NT2/D1 (cell line): ENCODE measurements at regions not wholly inside any gene's neighbourhood (a gene's known extent, or its start where the extent isn't known, plus 50 kb on each side); places are given as distances from the start of the nearest gene placed in this dataset.

Experiments used
- DNase-seq: peaks from one replicate; pipeline ENCODE4 v3.0.0-alpha.2; 2011; ENCODE audit warnings: low read depth, low spot score
- H3K27me3 ChIP-seq: 2 replicates; pipeline ENCODE4 v1.6.0; 2011; ENCODE audit warnings: mild to moderate bottlenecking; ENCODE audit not compliant: insufficient read length, insufficient read depth
- H3K36me3 ChIP-seq: 2 replicates; pipeline ENCODE4 v1.6.1; 2011; ENCODE audit warnings: mild to moderate bottlenecking, low read length, mixed read lengths; ENCODE audit not compliant: insufficient read depth, insufficient read length
- H3K4me1 ChIP-seq: 2 replicates; pipeline ENCODE4 v1.5.1; 2011; ENCODE audit not compliant: insufficient read depth, insufficient read length
- H3K4me3 ChIP-seq: 2 replicates; pipeline ENCODE4 v1.5.1; 2011; ENCODE audit warnings: low read depth; ENCODE audit not compliant: insufficient read length
- H3K9ac ChIP-seq: 2 replicates; pipeline ENCODE4 v1.6.0; 2011; ENCODE audit warnings: low read depth; ENCODE audit not compliant: insufficient read length
- H3K9me3 ChIP-seq: 2 replicates; pipeline ENCODE4 v1.5.1; 2011; ENCODE audit warnings: mild to moderate bottlenecking, low read length; ENCODE audit not compliant: insufficient read depth
- SUZ12 ChIP-seq: IDR thresholded peaks from 2 replicates; pipeline ENCODE4 v1.6.1; 2011; ENCODE audit not compliant: insufficient read length, insufficient read depth; ENCODE audit errors: extremely low read depth
- YY1 ChIP-seq: IDR thresholded peaks from 2 replicates; pipeline ENCODE4 v1.6.1; 2011; ENCODE audit not compliant: insufficient read length, insufficient read depth
- ZNF274 ChIP-seq: IDR thresholded peaks from 2 replicates; pipeline ENCODE4 v1.6.1; 2011; ENCODE audit warnings: mild to moderate bottlenecking, low read depth, low read length

DNA sequence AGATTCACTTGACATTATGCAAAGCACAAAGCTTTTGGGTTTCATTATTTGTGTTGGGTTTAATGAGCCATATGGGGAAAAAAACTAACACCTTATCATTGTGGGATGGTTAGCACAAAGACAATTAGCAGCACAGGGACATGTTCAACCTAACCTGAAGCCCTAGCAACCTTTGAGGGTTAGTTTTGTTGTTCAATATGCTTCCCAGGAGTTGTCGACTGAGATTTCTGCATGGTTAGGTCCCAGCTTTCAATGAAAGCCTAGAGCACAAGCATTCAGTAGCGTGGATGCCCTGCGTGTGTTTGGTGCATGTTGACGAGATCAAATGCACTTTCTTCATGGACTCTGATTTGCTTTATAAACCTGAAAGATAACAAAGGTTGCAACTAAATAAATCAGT is 565.2 kb upstream of the TLE4 start:
- DNase-seq, result no peak
- Histone ChIP-seq H3K9me3 (no peaks in the 10 kb centered on the region), H3K9ac (no peak overlapping the region), H3K4me1 (no peaks in the 10 kb centered on the region), H3K36me3 (no peaks in the 10 kb centered on the region), H3K4me3 (no peak overlapping the region), H3K27me3 (no peaks in the 10 kb centered on the region)
- no peak for TF ChIP-seq SUZ12
- TF ChIP-seq YY1, result no peak
- TF ChIP-seq ZNF274, result no peak

- Histone ChIP-seq H3K4me1 (no peaks in the 10 kb centered on the region), H3K36me3 (no peaks in the 10 kb centered on the region), H3K4me3 (no peak overlapping the region), H3K9ac (no peak overlapping the region), H3K9me3 (no peaks in the 10 kb centered on the region), H3K27me3 (no peaks in the 10 kb centered on the region)
- TF ChIP-seq ZNF274 (no peak), YY1 (no peak), SUZ12 (no peak)
- no peak for DNase-seq
Observed at GRCh38 chr9:79007701-79008483, 563.9 kb upstream of the TLE4 start.

DNA sequence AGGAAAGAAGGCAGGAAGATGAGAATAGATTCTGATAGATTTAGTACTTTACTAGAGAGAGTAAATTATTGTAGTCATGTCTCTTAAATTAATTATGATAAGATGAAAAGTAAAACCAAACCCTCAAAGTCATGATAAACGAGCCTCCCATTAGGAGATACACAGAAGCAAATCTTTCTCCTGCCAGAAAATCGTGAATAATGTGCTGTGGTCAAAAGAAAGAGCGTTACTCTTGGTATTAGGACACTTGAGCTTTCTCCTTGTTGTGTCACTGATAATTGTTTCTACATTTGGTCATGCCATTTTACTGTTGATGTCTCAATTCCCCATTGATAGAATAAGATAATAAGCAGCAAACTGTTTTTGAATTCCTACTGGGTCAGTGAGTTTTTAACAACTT is 562.8 kb upstream of the TLE4 start:
- Histone ChIP-seq H3K9me3 (no peaks in the 10 kb centered on the region), H3K27me3 (no peaks in the 10 kb centered on the region), H3K4me1 (no peaks in the 10 kb centered on the region), H3K4me3 (no peak overlapping the region), H3K9ac (no peak overlapping the region), H3K36me3 (no peaks in the 10 kb centered on the region)
- TF ChIP-seq ZNF274 (no peak), SUZ12 (no peak), YY1 (no peak)
- no peak for DNase-seq

DNA sequence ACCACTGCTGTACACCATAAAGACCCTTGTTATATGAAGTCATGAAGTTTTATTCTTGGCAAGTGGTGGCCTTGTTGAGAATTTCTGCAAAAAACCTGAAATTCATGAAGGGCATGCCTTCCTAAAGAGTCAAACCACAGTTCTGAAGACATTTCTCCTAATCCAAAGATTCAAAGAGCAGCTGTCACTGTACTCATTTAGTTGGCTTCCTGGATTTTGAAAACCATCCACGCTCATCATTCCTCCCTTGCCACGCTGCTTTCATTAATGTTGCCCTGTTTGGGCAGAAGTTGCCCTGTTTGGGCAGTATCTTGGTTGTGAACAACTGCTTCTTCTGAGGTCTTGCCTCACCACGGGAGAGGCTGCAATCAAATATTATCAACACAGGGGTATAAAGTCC is 560.3 kb upstream of the TLE4 start:
- no peak overlapping the region for H3K4me3 ChIP-seq

GRCh38 chr9:79012561-79012960 is 559.2 kb upstream of the TLE4 start:
- Histone ChIP-seq H3K4me1 (no peaks in the 10 kb centered on the region), H3K9me3 (no peaks in the 10 kb centered on the region), H3K4me3 (no peak overlapping the region), H3K36me3 (no peaks in the 10 kb centered on the region), H3K27me3 (no peaks in the 10 kb centered on the region), H3K9ac (no peak overlapping the region)
- no peak for DNase-seq
- TF ChIP-seq ZNF274 (no peak), SUZ12 (no peak), YY1 (no peak)

More for the DNA sequence above, 560.3 kb upstream of the TLE4 start:
- DNase-seq, result no peak
- no peaks in the 10 kb centered on the region for H3K27me3 ChIP-seq
- no peaks in the 10 kb centered on the region for H3K9me3 ChIP-seq
- H3K4me1 ChIP-seq, result no peaks in the 10 kb centered on the region
- H3K9ac ChIP-seq, result no peak overlapping the region
- TF ChIP-seq SUZ12 (no peak), YY1 (no peak), ZNF274 (no peak)
- H3K36me3 ChIP-seq, result no peaks in the 10 kb centered on the region

GRCh38 chr9:79013715-79014610 is 557.8 kb upstream of the TLE4 start:
- H3K27me3 ChIP-seq, result no peaks in the 10 kb centered on the region
- DNase-seq, result no peak
- H3K4me3 ChIP-seq, result no peak overlapping the region
- H3K36me3 ChIP-seq, result no peaks in the 10 kb centered on the region
- H3K9ac ChIP-seq, result no peak overlapping the region
- H3K9me3 ChIP-seq, result no peaks in the 10 kb centered on the region
- H3K4me1 ChIP-seq, result no peaks in the 10 kb centered on the region
- TF ChIP-seq YY1 (no peak), SUZ12 (no peak), ZNF274 (no peak)

DNA sequence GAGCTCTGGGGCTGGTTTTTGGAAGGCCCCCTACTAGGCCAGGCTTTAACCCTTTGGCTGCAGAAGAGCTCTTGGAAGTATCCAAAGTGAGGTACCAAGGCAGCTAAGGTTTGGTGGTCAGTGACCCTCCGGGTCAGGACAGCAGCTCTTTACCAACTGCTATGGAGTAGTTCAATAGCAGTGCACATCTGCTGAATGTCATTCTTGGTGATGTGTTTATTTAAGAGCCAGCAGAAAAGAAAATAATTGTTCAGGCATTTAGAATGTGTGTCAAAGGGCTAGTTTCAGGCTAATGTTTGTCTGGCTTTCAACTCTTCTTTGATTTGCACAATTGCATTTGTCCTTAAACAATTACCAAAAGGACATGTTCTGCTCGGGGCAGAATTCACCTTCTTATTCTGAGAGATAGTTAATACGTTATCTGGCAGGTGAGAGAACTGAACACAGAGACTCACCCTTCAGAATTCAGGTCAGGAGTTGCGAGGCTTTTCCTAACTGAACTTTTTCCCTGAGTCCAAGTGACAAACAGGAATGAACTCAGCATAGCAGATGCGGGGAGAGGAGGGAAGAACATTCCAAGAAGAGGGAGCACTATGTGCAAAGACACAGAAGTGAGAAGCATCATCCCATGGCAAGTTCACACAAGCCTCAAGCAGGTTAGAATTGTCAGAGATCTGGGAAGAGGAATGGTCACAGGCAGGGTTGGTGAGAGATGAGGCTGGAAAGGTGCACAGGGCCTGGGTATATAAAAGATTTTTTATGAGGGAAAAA is 556.7 kb upstream of the TLE4 start:
- Histone ChIP-seq H3K4me1 (no peaks in the 10 kb centered on the region), H3K36me3 (no peaks in the 10 kb centered on the region), H3K9ac (no peak overlapping the region), H3K4me3 (no peak overlapping the region), H3K9me3 (no peaks in the 10 kb centered on the region), H3K27me3 (no peaks in the 10 kb centered on the region)
- TF ChIP-seq SUZ12, result no peak
- TF ChIP-seq YY1, result no peak
- TF ChIP-seq ZNF274, result no peak
- no peak for DNase-seq
